ENCODE measurements at regions not wholly inside any gene's neighbourhood (a gene's known extent, or its start where the extent isn't known, plus 50 kb on each side); places are given as distances from the start of the nearest gene placed in this dataset.

GRCh38 chr11:134904103-134904790 is 492.2 kb upstream of the B3GAT1 start:
- Histone ChIP-seq H3K27me3 (no peaks in the 10 kb centered on the region), H3K4me1 (no peaks in the 10 kb centered on the region), H3K27ac (no peak overlapping the region), H3K9me3 (no peaks in the 10 kb centered on the region), H3K36me3 (no peaks in the 10 kb centered on the region), H3K4me3 (no peak overlapping the region)
- TF ChIP-seq POLR2A (IDR thresholded peaks at IDR 0.05) = no peak
- TF ChIP-seq, protein P1, sequence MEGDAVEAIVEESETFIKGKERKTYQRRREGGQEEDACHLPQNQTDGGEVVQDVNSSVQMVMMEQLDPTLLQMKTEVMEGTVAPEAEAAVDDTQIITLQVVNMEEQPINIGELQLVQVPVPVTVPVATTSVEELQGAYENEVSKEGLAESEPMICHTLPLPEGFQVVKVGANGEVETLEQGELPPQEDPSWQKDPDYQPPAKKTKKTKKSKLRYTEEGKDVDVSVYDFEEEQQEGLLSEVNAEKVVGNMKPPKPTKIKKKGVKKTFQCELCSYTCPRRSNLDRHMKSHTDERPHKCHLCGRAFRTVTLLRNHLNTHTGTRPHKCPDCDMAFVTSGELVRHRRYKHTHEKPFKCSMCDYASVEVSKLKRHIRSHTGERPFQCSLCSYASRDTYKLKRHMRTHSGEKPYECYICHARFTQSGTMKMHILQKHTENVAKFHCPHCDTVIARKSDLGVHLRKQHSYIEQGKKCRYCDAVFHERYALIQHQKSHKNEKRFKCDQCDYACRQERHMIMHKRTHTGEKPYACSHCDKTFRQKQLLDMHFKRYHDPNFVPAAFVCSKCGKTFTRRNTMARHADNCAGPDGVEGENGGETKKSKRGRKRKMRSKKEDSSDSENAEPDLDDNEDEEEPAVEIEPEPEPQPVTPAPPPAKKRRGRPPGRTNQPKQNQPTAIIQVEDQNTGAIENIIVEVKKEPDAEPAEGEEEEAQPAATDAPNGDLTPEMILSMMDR (IDR thresholded peaks at IDR 0.05) = no peak
- DNase-seq (no peak), ATAC-seq (no peak)
- intact Hi-C loops (cut with DNase I) = no loop called here
- WGBS (ENCODE audit: insufficient coverage, low coverage, low lambda C conversion rate, missing lambda C conversion rate) = 42% methylated on average over 4 of the region's 8 CpGs

GRCh38 chr11:134901955-134902918 is 490.2 kb upstream of the B3GAT1 start:
- H3K4me3 ChIP-seq = no peak overlapping the region
- no peaks in the 10 kb centered on the region for H3K36me3 ChIP-seq
- H3K27me3 ChIP-seq = no peaks in the 10 kb centered on the region
- H3K27ac ChIP-seq = no peak overlapping the region
- 74% methylated on average over 9 of the region's 9 CpGs for WGBS (ENCODE audit: insufficient coverage, low coverage, low lambda C conversion rate, missing lambda C conversion rate)
- DNase-seq = no peak
- H3K4me1 ChIP-seq = no peaks in the 10 kb centered on the region
- H3K9me3 ChIP-seq = no peaks in the 10 kb centered on the region
- intact Hi-C loops (cut with DNase I) = no loop called here
- ATAC-seq = no peak
- TF ChIP-seq, protein P1 (IDR thresholded peaks at IDR 0.05) = no peak
- no peak for TF ChIP-seq POLR2A (IDR thresholded peaks at IDR 0.05)

DNA sequence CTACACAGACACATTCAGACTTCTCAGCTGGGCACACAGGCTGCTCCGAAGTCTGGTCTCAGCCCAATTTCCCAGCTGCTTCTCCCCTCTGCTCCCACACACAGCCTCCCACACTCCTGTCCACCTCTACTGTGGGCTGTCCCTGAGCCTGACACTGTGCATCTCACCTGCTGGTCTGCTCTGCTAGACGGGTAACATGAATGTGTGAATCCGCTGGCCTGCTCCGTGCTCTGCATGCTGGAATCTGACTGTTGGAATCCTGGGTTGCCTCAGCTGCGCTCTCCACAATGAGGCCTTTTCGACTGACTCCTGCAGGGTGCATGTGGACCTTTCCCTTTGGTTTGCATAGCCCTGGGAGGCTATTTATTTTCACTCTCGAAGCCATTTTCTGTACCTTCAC is 489.5 kb upstream of the B3GAT1 start:
- DNase-seq (no peak), ATAC-seq (no peak)
- no peaks in the 10 kb centered on the region for H3K4me1 ChIP-seq
- no peak overlapping the region for H3K27ac ChIP-seq
- H3K36me3 ChIP-seq = no peaks in the 10 kb centered on the region
- no peak overlapping the region for H3K4me3 ChIP-seq
- intact Hi-C loops (cut with DNase I) = no loop called here
- TF ChIP-seq, protein P1 (IDR thresholded peaks at IDR 0.05) = no peak
- no peak for TF ChIP-seq POLR2A (IDR thresholded peaks at IDR 0.05)
- 60% methylated on average over 3 of the region's 7 CpGs for WGBS (ENCODE audit: insufficient coverage, low coverage, low lambda C conversion rate, missing lambda C conversion rate)
- H3K27me3 ChIP-seq = no peaks in the 10 kb centered on the region
- no peaks in the 10 kb centered on the region for H3K9me3 ChIP-seq

DNA sequence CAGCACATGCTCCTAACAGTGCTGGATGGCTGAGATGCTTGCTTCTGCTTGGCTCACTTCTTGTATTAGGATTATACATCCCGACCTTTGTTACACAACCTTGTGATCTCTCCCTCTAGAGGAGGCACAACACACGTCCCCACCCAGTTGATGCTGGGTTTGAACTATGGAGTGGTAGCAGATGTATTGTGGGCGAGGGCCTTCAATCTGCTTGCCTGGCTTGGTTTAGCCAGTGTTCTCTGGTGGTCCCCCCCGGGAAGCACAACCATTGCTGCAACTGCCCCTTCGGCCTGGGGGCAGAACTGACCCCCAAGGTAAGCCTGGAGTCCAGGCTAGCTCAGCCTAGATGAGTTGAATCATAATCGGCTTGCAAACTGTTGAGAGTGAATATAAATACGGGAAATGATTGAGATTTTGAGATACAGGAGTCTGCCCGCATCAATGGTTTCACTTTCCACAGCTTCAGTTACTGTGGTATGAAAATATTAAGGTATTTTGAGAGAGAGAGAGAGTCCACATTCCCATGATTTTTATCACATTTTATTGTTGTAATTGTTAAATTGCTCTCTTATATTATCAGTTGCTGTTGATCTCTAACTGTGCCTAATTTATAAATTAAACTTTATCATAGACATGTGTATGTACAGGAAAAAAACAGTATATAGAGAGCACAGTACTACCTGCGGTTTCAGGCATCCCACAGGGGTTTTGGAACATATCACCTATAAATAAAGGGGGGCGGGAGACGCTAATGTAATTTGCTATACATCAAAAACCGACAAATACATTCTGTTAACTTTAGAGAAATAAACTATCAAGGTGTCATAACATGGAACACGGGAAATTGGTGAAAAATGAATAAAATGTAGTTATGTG is 482.0 kb upstream of the B3GAT1 start:
- no peaks in the 10 kb centered on the region for H3K27me3 ChIP-seq
- H3K27ac ChIP-seq = no peak overlapping the region
- WGBS (ENCODE audit: insufficient coverage, low coverage, low lambda C conversion rate, missing lambda C conversion rate) = 57% methylated on average over 11 of the region's 13 CpGs
- H3K36me3 ChIP-seq = no peaks in the 10 kb centered on the region
- DNase-seq (no peak), ATAC-seq (no peak)
- no peaks in the 10 kb centered on the region for H3K9me3 ChIP-seq
- no peaks in the 10 kb centered on the region for H3K4me1 ChIP-seq
- TF ChIP-seq, protein P1 (IDR thresholded peaks at IDR 0.05) = no peak
- no peak for TF ChIP-seq POLR2A (IDR thresholded peaks at IDR 0.05)
- no peak overlapping the region for H3K4me3 ChIP-seq
- intact Hi-C loops (cut with DNase I) = no loop called here

All from right lobe of liver (tissue), 6 donors.